CD4-positive, alpha-beta T cell (primary cell): ENCODE measurements at regions not wholly inside any gene's neighbourhood (a gene's known extent, or its start where the extent isn't known, plus 50 kb on each side); places are given as distances from the start of the nearest gene placed in this dataset.
A peak's percentile ranks its signal among the peaks of the same experiment; 100 is the strongest.

ENCODE experiments used
- ATAC-seq: fragments of 200-7000 bp; cut with Tn5 transposase; one replicate; pipeline ENCODE4 v1.10.0; 2022; ENCODE audit warnings: mild to moderate bottlenecking; ENCODE audit not compliant: poor library complexity
- CTCF ChIA-PET: fragments of 350-600 bp; sonication (Branson Sonifier 250); formaldehyde crosslinking; loops from one replicate; lab custom pipeline; 2021; ENCODE audit warnings: antibody characterized with exemption, inconsistent platforms; lab: Charles Lee
- POLR2A ChIA-PET: fragments of 350-600 bp; sonication (Branson Sonifier 250); formaldehyde crosslinking; loops from one replicate; lab custom pipeline; 2021; ENCODE audit warnings: antibody characterized with exemption, inconsistent platforms; lab: Charles Lee
- DNase-seq, 14 experiments: peaks; one replicate each; pipeline ENCODE4 v3.0.0-alpha.2; 2013 to 2020; ENCODE audit warnings: mixed read lengths in 2 of 14
- H3K27ac ChIP-seq, 2 donors: one replicate each; pipeline versions ENCODE4 v1.5.1 to v1.7.0; 2013; ENCODE audit warnings: low read length in 2 of 2, low read depth in 1 of 2, mild to moderate bottlenecking in 1 of 2
- H3K27me3 ChIP-seq, 2 experiments: 1 replicate in 1 of 2; 2 replicates in 1 of 2; pipeline versions ENCODE4 v1.6.1 to v1.7.0; 2013; ENCODE audit warnings: low read length in 2 of 2, control low read depth in 1 of 2, mild to moderate bottlenecking in 1 of 2, moderate library complexity in 1 of 2; ENCODE audit not compliant: insufficient read depth in 2 of 2, control insufficient read depth in 1 of 2
- H3K36me3 ChIP-seq: one replicate; pipeline ENCODE4 v1.6.1; 2013; ENCODE audit warnings: low read length, control low read depth; ENCODE audit not compliant: insufficient read depth
- H3K4me1 ChIP-seq: one replicate; pipeline ENCODE4 v1.6.1; 2013; ENCODE audit warnings: low read length, control low read depth; ENCODE audit not compliant: insufficient read depth
- H3K4me3 ChIP-seq: one replicate; pipeline ENCODE4 v1.5.1; 2013; ENCODE audit warnings: mild to moderate bottlenecking, low read length, moderate library complexity
- H3K9me3 ChIP-seq, 2 experiments: 1 replicate in 1 of 2; 2 replicates in 1 of 2; pipeline versions ENCODE4 v1.6.1 to v1.7.0; 2013; ENCODE audit warnings: low read length in 2 of 2, mild to moderate bottlenecking in 2 of 2, control low read depth in 1 of 2, moderate library complexity in 1 of 2; ENCODE audit not compliant: control insufficient read depth in 1 of 2, insufficient read depth in 1 of 2
- H3K27ac Mint-ChIP-seq: one replicate; pipeline ENCODE4 v1.8.0; 2020; ENCODE audit warnings: mixed read lengths
- H3K27me3 Mint-ChIP-seq: one replicate; pipeline ENCODE4 v1.8.0; 2021; ENCODE audit warnings: mixed read lengths
- H3K36me3 Mint-ChIP-seq: one replicate; pipeline ENCODE4 v1.8.0; 2021; ENCODE audit warnings: low read depth, mixed read lengths
- H3K4me1 Mint-ChIP-seq: one replicate; pipeline ENCODE4 v1.8.0; 2021; ENCODE audit warnings: low read depth, mixed read lengths
- H3K4me3 Mint-ChIP-seq: one replicate; pipeline ENCODE4 v1.8.0; 2020; ENCODE audit warnings: mild to moderate bottlenecking, mixed read lengths
- H3K9me3 Mint-ChIP-seq: one replicate; pipeline ENCODE4 v1.8.0; 2020; ENCODE audit warnings: mixed read lengths
- intact Hi-C, 2 experiments: fragments of 100-400 bp; cut with DNase I in 1 of 2; cut with micrococcal nuclease in 1 of 2; formaldehyde crosslinking; loops; one replicate each; pipeline versions ENCODE4 v1.15.1 to v1.9.0; 2023 to 2025; cut with DNase I, micrococcal nuclease
- TF ChIP-seq, protein P1 (sequence below): fragments of 200-600 bp; IDR thresholded peaks from one replicate; pipeline ENCODE4 v1.8.0; 2022; ENCODE audit warnings: antibody characterized with exemption, mild to moderate bottlenecking

DNA sequence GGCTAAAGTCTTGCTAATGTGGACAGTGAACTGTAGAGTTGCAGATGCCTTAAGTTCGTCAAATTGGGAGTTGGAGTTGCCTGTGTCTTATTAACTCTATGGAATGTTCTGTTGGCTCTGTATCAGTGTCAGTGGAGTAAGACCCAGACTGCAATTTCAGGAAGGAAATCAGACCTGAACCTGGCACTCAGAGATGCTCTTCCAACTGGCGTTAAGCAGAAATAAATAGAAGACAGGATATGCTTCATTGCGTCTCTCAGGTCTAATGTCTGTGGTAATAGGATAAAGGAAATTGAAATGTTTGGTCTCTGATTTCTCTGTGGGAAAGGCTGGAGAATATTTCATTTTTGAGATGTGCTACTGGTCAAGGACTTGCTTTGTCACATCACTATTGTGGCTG lies 846.7 kb upstream of the ID2 start:
- DNase-seq: no peak
- POLR2A ChIA-PET: no interaction called here
- no peaks in the 10 kb centered on the region for H3K27me3 Mint-ChIP-seq

DNA sequence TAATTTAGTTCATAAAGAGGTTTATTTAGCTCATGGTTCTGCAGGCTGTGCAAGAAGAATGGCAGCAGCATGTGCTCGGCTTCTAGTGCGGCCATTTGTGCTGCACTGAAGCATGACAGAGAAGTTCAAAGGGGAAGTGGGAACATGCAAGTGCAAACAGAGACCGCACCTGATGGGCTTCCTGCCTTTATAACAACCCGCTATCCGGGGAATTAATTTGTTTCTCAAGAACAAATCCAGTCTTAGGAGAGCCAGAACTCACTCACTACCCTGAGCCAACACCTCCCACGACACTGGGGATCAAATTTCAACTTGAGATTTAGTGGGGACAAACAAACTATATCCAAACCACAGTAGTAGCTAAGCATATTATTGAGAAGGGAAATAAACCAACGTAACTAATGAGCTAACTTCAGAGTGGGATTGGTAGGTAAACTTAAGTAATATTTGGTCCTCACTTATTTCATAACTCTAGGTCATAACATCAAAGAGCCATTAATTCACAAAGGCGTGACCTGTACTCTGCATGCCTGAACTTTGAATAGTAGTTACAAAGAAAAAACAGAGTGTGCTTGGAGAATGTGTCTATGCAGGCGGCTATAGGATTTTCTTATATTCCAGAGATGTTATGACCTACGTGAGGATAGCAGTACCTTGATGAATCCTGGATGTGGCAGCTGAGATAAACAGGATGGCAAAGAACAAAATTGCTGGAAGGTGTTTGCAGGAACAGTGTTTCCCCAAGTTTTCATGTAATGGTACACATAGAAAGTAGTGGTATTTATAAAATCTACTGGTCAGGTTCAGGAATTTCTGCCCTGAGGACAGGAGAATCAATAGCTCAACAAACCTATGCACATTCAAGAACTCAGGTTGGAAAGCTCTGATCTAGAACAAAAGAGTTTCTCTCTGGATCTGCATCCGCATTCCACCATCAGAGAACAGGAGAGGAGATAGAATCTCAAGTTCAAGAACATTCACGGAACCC lies 845.9 kb upstream of the ID2 start:
- Mint-ChIP-seq H3K27ac (peak overlapping the region; percentile 35), H3K4me3 (no peak overlapping the region)

More for the DNA sequence above, 846.7 kb upstream of the ID2 start:
- CTCF ChIA-PET: no interaction called here
- intact Hi-C loops: no loop called here
- no peaks in the 10 kb centered on the region for H3K36me3 ChIP-seq
- H3K4me1 Mint-ChIP-seq: peaks cover 14% of the 10 kb centered on the region
- H3K4me1 ChIP-seq: peaks cover 4% of the 10 kb centered on the region
- H3K4me3 ChIP-seq: no peak overlapping the region
- H3K27me3 ChIP-seq: no peaks in the 10 kb centered on the region
- no peak overlapping the region for H3K4me3 Mint-ChIP-seq
- H3K36me3 Mint-ChIP-seq: no peaks in the 10 kb centered on the region
- H3K9me3 Mint-ChIP-seq: no peaks in the 10 kb centered on the region
- TF ChIP-seq, protein P1, sequence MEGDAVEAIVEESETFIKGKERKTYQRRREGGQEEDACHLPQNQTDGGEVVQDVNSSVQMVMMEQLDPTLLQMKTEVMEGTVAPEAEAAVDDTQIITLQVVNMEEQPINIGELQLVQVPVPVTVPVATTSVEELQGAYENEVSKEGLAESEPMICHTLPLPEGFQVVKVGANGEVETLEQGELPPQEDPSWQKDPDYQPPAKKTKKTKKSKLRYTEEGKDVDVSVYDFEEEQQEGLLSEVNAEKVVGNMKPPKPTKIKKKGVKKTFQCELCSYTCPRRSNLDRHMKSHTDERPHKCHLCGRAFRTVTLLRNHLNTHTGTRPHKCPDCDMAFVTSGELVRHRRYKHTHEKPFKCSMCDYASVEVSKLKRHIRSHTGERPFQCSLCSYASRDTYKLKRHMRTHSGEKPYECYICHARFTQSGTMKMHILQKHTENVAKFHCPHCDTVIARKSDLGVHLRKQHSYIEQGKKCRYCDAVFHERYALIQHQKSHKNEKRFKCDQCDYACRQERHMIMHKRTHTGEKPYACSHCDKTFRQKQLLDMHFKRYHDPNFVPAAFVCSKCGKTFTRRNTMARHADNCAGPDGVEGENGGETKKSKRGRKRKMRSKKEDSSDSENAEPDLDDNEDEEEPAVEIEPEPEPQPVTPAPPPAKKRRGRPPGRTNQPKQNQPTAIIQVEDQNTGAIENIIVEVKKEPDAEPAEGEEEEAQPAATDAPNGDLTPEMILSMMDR: no peak
- H3K9me3 ChIP-seq: no peaks in the 10 kb centered on the region
- no peak overlapping the region for H3K27ac ChIP-seq
- no peak overlapping the region for H3K27ac Mint-ChIP-seq
- ATAC-seq: no peak

DNA sequence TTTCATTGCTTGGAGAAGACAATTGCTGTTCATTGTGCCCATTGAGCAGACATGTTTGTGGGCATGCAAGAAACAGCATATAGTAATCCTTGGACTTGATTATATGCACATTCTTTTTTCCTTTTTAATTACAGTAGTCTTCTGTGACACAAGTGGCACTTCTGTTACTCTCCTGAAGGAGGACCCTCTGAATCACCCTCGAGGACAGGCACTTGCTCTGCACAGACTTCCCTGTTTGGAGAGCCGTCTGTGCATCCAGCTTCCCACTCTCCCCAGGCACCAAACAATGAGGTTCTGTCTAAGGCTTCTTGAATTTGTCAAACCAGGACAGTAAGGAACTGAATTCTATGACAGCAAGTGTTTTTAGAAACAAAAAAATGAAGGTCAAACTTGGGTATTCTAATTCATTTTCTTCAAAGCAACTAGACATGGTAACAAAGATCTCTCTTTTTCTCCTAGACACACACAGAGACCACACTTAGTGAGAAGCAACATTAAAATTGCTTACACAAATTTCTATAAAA lies 844.6 kb upstream of the ID2 start:
- Mint-ChIP-seq H3K9me3 (no peaks in the 10 kb centered on the region), H3K27ac (no peak overlapping the region), H3K36me3 (no peaks in the 10 kb centered on the region), H3K4me1 (peaks cover 14% of the 10 kb centered on the region), H3K27me3 (no peaks in the 10 kb centered on the region), H3K4me3 (no peak overlapping the region)
- DNase-seq: no peak
- no peak overlapping the region for H3K27ac ChIP-seq
- H3K4me1 ChIP-seq: peaks cover 4% of the 10 kb centered on the region
- intact Hi-C loops: no loop called here
- no peaks in the 10 kb centered on the region for H3K36me3 ChIP-seq
- CTCF ChIA-PET: interaction anchor here (1.2 kb wide), 1 partner anchor 14 kb away, joined by 3 read pairs; no protein-coding TSS in a partner anchor
- POLR2A ChIA-PET: no interaction called here
- TF ChIP-seq, protein P1: no peak
- H3K4me3 ChIP-seq: no peak overlapping the region
- no peaks in the 10 kb centered on the region for H3K9me3 ChIP-seq
- no peak for ATAC-seq
- no peaks in the 10 kb centered on the region for H3K27me3 ChIP-seq

More for the DNA sequence above, 845.9 kb upstream of the ID2 start:
- POLR2A ChIA-PET: no interaction called here
- intact Hi-C loops: no loop called here
- Mint-ChIP-seq H3K4me1 (peaks cover 14% of the 10 kb centered on the region), H3K9me3 (no peaks in the 10 kb centered on the region), H3K27me3 (no peaks in the 10 kb centered on the region), H3K36me3 (no peaks in the 10 kb centered on the region)
- H3K36me3 ChIP-seq: no peaks in the 10 kb centered on the region
- H3K4me3 ChIP-seq: no peak overlapping the region
- H3K9me3 ChIP-seq: no peaks in the 10 kb centered on the region
- peaks cover 4% of the 10 kb centered on the region for H3K4me1 ChIP-seq
- peak in 4 of 14 experiments; percentile 8 to 47 (median 22) for DNase-seq
- TF ChIP-seq, protein P1: no peak
- CTCF ChIA-PET: interaction anchor here (0.6 to 0.7 kb wide), 2 partner anchors 45 to 92 kb away, joined by 3 read pairs; no protein-coding TSS in a partner anchor
- ATAC-seq: no peak
- H3K27ac ChIP-seq: no peak overlapping the region
- no peaks in the 10 kb centered on the region for H3K27me3 ChIP-seq
